HG02840 (cell line): ENCODE measurements at regions not wholly inside any gene's neighbourhood (a gene's known extent, or its start where the extent isn't known, plus 50 kb on each side); places are given as distances from the start of the nearest gene placed in this dataset.

ENCODE experiments used
- ATAC-seq: cut with Tn5 transposase; IDR thresholded peaks from one replicate; pipeline ENCODE4 v1.9.1; 2021; ENCODE audit warnings: mild to moderate bottlenecking, moderate library complexity, moderate number of reproducible peaks; ENCODE audit not compliant: unreplicated experiment, low FRiP score

DNA sequence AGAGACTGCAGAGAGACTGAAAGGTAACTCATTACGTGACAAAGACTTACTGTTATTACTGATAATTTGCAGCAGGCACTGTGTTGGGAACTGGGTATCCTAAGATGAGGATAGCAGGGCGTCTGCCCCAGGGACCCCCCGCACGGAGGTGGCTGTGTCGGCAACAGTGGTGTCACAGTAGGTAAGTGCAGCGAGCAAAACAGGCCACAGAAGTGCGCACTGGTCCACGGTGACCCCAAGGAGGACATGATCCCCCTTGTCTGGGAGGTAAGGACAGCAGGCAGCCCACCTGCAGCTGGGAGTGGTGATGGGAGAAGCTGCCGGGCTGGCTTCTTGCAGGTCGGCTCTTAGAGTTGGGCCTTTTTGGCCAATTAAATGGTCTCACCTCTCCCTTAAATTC, 82.9 kb downstream of the FAM43A start:
- no peak for ATAC-seq

DNA sequence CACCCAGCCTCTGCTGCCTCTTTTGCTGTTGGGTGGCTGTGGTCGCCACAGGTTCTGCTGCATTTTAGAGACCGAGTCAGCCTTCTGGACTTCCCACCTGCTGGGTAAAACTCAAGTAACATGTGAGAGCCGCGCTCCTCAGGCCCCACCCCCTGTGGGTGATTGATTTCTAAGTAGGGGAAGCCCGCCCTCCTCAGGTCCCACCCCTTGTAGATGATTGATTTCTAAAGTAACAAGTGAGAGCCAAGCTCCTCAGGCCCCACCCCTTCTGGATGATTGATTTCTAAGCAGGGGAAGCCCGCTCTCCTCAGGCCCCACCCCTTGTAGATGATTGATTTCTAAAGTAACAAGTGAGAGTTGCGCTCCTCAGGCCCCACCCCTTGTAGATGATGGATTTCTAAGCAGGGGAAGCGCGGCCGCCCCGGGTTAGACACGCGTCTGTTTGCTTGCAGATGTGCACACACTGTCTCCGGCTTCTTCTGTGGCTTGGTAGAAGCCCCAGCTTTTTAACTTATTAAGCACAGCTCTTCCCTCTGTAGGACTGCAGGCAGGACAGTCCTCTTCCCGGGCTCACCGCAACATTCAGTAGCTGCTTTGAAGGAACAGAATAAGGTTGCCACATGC, 83.4 kb downstream of the FAM43A start:
- ATAC-seq, result peak; percentile 91

- no peak for ATAC-seq
Observed at GRCh38 chr3:194772241-194773000, 86.7 kb downstream of the FAM43A start.

DNA sequence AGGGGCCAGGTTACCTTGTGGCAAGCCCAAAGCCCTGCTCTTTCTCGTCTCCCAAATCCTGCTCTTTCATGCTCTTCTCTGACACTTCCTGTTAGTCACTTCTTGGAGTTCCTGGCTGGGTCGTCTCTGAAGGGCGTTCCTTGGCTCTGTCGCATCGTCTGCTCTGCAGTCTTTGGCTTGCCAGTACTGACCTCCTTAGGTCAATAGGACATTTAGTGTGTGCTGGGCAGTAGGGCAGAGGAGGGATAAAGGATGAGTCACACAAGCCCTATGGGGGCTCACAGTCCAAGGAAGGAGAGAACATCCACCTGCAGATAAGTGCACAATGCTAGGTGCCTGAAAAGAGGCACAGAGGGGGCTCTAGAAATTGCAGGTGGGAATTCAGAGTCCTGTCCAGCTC, 87.5 kb downstream of the FAM43A start:
- no peak for ATAC-seq

DNA sequence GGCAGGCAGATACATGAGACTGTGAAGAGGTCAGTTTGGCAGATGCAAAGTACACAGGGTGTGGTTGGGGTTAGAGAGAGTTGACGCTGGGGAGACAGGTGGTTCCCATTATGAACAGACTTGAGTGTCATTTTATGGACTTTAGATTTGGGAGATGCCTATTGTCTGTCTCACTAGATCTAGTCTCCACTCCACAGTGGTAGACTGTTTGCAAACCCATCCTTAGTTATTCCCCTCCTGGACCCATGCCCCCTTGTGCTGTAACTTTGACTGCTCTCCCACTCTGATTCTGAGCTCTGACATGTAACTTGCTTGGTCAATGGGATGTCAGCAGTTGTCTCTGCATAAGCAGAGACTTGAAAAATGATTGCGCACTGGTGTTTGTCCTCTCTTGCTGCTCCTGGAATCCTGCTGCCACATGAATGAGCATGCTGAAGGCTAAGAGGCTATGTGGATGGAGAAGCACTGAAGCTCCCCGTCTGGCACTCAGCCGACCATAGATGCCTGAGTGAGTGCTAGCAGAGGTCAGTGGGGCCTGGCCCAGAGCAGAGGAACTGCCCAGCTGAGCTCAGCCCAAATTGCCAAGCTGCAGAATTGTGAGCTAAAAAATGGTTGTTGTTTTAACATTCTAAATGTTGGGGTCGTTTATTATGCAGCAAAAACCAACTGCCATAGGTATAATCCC, 88.2 kb downstream of the FAM43A start:
- no peak for ATAC-seq

- ATAC-seq, result no peak
Observed at GRCh38 chr3:194775266-194775665, 89.6 kb downstream of the FAM43A start.

- no peak for ATAC-seq
Observed at GRCh38 chr3:194775731-194776130, 90.0 kb downstream of the FAM43A start.

DNA sequence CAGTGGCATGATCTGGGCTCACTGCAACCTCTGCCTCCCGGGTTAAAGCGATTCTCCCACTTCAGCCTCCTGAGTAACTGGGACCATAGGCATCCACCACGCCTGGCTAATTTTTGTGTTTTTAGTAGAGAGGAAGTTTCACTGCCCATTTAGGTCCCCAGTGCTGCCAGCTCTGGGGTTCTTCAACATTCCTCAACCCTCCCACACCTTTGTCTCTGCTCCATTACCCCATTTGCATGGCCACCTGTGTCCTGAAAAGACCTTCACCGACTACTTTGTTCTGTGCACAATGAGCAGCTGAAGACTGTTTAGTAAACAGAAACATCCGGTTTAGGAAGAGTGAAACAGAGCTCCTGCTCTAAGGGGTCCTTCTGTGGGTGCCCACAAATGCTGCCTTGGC, 92.0 kb downstream of the FAM43A start:
- ATAC-seq, result no peak

- ATAC-seq, result no peak
Observed at GRCh38 chr3:194779729-194780224, 94.1 kb downstream of the FAM43A start.

GRCh38 chr3:194780706-194781105, 95.0 kb downstream of the FAM43A start:
- ATAC-seq, result no peak

DNA sequence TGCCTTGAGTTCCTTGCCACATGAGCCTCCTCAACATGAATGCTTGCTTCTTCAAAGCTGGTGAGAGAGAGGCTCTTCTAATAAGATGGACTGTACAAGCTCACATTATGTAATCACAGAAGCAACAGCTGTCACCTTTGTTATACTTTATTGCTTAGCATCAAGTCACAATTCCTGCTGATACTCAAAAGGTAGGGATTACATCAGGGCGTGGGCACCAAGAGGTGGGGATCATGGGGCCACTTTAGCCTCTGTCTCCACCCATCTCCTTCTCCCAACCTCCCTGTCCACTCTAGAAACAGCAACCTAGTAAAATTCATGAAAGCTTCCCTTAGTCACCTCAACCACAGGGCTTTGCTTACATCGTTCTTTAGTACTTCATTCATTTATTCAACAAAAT, 95.9 kb downstream of the FAM43A start:
- ATAC-seq, result no peak

GRCh38 chr3:194782698-194783404, 97.2 kb downstream of the FAM43A start:
- ATAC-seq, result no peak

DNA sequence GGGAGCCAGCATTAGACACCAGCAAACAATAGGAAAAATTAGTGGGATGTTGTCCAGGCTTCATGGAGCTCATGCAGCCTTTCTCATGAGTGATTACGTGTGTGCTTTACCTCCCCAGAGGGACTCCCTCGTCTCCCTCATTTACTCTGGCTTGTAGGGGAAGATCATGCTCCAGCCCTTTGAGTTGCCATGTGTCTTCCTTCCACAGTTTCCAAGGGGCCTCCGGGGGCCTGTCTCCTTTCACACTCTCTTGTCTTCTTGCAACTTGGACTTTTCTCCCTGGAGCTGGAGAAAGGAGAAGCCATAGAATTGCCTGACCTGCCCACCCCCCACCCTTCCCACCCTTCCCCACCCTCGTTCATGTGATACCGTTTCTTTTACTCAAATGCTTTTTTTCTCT, 98.7 kb downstream of the FAM43A start:
- no peak for ATAC-seq

- no peak for ATAC-seq
Observed at GRCh38 chr3:194785315-194785714, 99.6 kb downstream of the FAM43A start.

- no peak for ATAC-seq
Observed at GRCh38 chr3:194787072-194787471, 101.4 kb downstream of the FAM43A start.

DNA sequence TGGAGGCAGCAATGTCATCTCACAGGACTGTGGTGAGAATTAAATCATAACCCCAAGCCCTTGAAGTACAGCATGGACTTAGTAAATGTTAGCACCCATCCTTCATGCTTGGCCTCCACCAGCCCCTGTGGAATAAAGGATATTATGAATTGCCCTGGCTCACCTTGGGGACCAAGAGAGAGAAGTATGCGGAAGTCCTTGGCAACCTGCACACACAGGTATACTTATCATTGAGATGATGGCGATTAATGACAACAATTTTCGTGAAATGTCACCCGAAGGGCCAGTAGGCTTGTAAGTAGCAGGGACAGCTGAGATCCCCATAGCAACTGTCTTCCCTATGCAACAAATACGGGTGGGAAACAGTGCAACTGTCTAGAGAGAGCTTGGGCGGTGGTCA, 102.0 kb downstream of the FAM43A start:
- no peak for ATAC-seq

GRCh38 chr3:194792368-194792767, 106.7 kb downstream of the FAM43A start:
- ATAC-seq, result no peak

DNA sequence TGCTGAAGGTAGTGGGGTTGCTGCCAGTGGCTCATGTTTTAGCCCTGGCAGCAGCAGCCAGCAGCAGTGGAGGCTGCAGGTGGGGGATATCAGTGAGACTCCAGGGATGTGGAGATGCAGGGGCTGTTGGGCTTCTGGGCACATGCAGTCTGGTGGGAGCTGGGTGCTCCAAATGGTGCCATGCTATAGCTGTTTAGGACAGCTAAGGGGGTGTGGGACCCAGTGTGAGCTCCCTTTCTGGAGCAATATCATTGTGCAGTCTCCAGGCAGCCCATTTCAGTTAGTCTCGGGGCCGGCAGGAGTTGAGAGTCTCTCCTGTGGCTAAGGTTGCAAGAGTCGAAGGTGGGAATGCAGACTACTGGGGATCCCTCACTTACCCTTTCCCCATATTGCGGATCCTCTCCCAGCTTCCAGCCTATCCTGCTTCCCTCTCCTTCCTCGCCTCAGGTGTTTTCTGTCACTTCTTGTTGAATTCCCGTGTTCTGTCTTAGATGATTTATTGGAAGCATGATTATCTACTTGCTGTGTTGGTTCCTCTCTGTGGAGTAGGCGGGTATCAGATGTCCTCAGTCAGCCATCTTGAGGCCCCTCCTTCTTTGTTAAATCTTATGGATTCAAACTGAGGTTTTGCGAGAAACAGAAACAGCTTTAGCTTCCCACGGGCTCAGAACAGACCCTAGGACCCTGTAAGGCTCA, 112.0 kb downstream of the FAM43A start:
- no peak for ATAC-seq

DNA sequence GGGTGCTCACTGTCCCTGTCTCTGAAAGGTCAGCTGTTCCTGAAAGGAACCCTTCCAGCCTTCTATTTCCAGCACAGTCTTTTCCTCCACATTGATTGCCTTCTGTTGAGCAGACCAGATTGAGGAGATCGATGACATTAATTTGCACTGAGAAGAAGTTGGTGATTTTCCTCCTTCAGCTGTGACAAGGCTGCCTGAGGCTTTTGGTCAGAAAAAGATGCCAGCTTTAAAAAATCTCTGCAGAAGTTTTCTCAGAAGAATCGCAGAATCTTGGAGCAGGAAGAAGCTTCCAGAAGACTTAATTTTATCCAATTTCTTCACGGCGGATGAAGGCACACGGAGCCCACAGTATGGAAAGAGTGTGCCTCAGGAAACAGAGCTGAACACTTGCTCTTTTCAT, 112.8 kb downstream of the FAM43A start:
- no peak for ATAC-seq

GRCh38 chr3:194800002-194800401, 114.3 kb downstream of the FAM43A start:
- no peak for ATAC-seq
